Suppressor macrophage treated with lipopolysaccharide for 1 hour (primary cell): ENCODE measurements at regions not wholly inside any gene's neighbourhood (a gene's known extent, or its start where the extent isn't known, plus 50 kb on each side); places are given as distances from the start of the nearest gene placed in this dataset.
"Not testable (repeated sequence)": the region's sequence is repeated elsewhere in the genome, so short reads cannot be mapped to it uniquely, and the experiment has no call there.

Experiments used
- DNase-seq, 3 donors: peaks; one replicate each; pipeline ENCODE4 v3.0.0-alpha.2; 2020 to 2022

- DNase-seq: not testable (repeated sequence)
These were observed 93.3 kb downstream of the ANKRD30BL start for GRCh38 chr2:132068407-132068806.

- peak in 1 of 3 donors; percentile 0 for DNase-seq
These were observed 96.4 kb downstream of the ANKRD30BL start for GRCh38 chr2:132065391-132065790.

GRCh38 chr2:132039609-132040236 is 122.0 kb downstream of the ANKRD30BL start:
- DNase-seq: not testable (repeated sequence)

GRCh38 chr2:132038883-132039235 is 122.9 kb downstream of the ANKRD30BL start:
- DNase-seq: not testable (repeated sequence)

GRCh38 chr2:132038179-132038882 is 123.4 kb downstream of the ANKRD30BL start:
- DNase-seq: peak in 1 of 3 donors; percentile 3

- DNase-seq: peak in 1 of 3 donors; percentile 0
These were observed 124.1 kb downstream of the ANKRD30BL start for GRCh38 chr2:132037527-132038178.

GRCh38 chr2:132034646-132035045 is 127.1 kb downstream of the ANKRD30BL start:
- no peak for DNase-seq

- no peak for DNase-seq
These were observed 127.8 kb downstream of the ANKRD30BL start for GRCh38 chr2:132033949-132034348.

GRCh38 chr2:132033365-132033764 is 128.4 kb downstream of the ANKRD30BL start:
- DNase-seq: no peak

GRCh38 chr2:132012046-132012445 is 149.7 kb downstream of the ANKRD30BL start:
- not testable (repeated sequence) for DNase-seq

- peak in 2 of 3 donors; percentile 0 to 3 for DNase-seq
These were observed 151.8 kb downstream of the ANKRD30BL start for GRCh38 chr2:132009874-132010521.

GRCh38 chr2:132009177-132009873 is 152.4 kb downstream of the ANKRD30BL start:
- DNase-seq: no peak

GRCh38 chr2:131990751-131991150 is 171.0 kb downstream of the ANKRD30BL start:
- not testable (repeated sequence) for DNase-seq

- DNase-seq: not testable (repeated sequence)
These were observed 195.1 kb downstream of the ANKRD30BL start for GRCh38 chr2:131966671-131967070.

- DNase-seq: no peak
These were observed 195.5 kb downstream of the ANKRD30BL start for GRCh38 chr2:131966256-131966655.

GRCh38 chr2:131958019-131958609 is 203.6 kb downstream of the ANKRD30BL start:
- not testable (repeated sequence) for DNase-seq

- DNase-seq: not testable (repeated sequence)
These were observed 213.1 kb downstream of the ANKRD30BL start for GRCh38 chr2:131948641-131949040.

GRCh38 chr2:131923287-131923686 is 238.5 kb downstream of the ANKRD30BL start:
- DNase-seq: peak; percentile 0 to 33 (median 26)

GRCh38 chr2:131922854-131923253 is 238.9 kb downstream of the ANKRD30BL start:
- DNase-seq: not testable (repeated sequence)
